HG03159 (cell line): ENCODE measurements at regions not wholly inside any gene's neighbourhood (a gene's known extent, or its start where the extent isn't known, plus 50 kb on each side); places are given as distances from the start of the nearest gene placed in this dataset.

Source experiments
- ATAC-seq: cut with Tn5 transposase; IDR thresholded peaks from one replicate; pipeline ENCODE4 v1.9.1; 2021; ENCODE audit warnings: mild to moderate bottlenecking, moderate library complexity; ENCODE audit not compliant: unreplicated experiment

GRCh38 chr2:52886556-52886955, 881.0 kb upstream of the CHAC2 start:
- ATAC-seq, result no peak

DNA sequence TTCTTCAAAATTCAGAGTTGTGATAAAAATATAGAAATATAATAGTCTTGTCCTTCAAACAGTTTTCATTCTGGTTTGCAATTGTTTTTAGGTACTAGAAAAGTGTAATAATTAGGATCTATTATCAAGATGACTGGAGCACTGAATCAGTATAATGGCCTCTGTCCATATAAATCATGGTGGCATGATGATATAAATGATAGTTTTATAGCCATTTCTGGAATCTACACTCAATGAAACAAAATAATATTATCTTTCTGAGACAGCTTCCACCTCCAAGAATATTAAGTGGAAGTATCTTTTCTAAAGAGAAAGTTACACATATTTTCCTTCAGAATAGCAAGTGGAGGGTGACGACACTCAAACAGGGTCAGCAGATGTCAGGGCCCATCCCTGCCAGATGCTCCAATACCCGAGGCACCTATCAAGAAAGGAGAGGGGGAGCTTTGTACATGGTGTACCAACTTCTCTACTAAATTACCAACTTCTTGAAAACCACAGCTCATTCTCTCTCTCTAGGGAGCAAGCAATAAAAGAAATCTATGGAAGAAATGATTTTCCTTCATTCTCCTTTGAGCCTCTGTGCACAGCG, 882.7 kb upstream of the CHAC2 start:
- no peak for ATAC-seq

DNA sequence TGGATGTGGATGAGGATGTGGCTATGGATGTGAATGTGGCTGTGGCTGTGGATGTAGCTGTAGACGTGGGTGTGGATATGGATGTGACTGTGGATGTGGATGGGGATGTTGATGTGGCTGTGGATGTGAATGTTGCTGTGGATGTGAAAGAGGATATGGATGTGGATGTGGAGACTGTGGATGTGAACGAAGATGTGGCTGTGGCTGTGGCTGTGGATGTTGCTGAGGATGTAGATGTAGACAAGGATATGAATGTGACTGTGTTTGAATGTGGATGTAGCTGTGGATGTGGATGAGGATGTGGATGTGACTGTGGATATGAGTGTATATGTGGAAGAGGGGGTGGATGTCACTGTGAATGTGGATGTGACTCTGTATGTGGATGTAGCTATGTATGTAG, 884.6 kb upstream of the CHAC2 start:
- no peak for ATAC-seq

GRCh38 chr2:52881606-52882005, 886.0 kb upstream of the CHAC2 start:
- no peak for ATAC-seq

DNA sequence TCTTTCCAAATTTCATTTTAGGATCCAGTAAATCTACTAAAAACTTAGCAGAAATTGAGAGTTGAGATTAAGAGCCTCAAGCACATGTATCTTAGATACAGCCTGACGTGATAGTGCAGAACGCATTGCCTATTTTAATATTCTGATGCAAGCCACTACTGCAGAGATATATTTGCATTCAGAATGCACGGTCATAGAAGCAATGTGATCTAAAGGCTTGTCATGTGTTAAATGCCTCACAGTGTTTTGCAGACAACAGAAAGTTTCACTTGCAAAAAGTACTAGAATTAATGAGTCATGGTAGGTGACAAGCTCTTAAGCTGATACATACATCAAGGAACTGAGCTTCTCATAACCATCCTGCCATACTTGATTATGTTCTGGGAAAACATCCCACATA, 886.7 kb upstream of the CHAC2 start:
- no peak for ATAC-seq

GRCh38 chr2:52879561-52879960, 888.0 kb upstream of the CHAC2 start:
- no peak for ATAC-seq

DNA sequence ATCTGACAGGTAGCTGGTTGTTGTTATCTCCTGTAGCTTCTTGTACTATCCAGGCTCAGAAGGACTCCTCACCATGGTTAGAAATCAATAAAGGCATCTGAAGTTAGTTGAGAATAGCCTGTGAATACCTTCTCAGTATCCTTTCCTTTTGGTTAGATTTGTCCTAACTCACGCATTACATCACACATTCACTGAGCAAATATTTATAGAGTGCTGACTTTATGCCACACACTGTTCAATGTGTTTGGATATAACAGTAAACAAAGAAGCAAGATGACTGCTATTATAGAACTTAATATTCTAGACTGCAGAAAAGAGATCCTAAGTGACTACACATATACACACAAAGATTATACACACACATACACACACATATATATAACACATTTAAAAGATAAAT, 889.9 kb upstream of the CHAC2 start:
- no peak for ATAC-seq

DNA sequence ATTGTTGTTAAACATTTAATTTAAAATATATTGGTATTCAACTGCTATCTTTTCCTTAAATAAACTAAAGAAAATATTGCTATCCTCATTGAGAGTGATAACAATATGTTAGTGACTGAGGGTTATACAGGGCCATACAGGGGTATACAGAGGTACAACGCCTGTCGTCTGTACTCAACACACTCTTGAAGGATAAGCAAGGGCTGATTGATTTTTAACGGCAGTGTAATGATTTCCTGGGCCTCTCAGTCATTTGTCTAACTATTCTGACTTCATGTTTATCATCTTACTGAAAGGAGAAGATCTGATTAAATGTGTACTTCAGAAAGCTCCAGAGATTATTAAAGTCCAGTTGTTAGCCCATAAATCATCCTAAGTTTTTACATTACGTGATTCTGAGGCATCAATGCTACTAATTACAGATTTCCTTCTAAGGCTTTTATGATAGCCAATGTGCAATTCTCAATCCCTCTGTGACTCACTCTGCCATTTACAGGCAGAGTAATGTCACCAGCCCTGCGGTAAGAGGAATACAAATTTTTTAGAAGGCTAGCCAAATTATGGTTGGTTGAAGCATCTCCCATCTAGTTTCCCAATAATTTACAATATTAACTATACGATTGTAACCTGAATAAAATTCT, 893.0 kb upstream of the CHAC2 start:
- no peak for ATAC-seq

DNA sequence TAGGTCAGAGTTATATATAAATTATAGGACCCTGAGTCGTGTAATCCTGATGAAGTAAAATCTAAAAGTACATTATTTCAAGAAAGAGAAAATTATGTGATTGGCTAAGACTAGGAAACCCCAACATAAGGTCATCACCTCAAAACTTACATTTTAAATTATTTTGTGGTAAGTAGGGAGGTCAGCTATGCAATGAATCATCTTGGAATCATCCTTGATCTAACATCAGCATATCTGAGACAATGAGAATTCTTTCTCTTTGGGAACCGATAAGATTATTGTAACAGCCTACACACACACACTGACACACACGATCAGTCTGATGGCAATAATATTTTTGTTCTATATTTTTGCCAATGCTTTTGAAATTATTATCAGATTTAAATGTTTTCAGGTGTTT, 904.8 kb upstream of the CHAC2 start:
- ATAC-seq, result no peak

GRCh38 chr2:52861596-52861995, 906.0 kb upstream of the CHAC2 start:
- no peak for ATAC-seq

- ATAC-seq, result no peak
Observed at GRCh38 chr2:52859065-52859464, 908.5 kb upstream of the CHAC2 start.

DNA sequence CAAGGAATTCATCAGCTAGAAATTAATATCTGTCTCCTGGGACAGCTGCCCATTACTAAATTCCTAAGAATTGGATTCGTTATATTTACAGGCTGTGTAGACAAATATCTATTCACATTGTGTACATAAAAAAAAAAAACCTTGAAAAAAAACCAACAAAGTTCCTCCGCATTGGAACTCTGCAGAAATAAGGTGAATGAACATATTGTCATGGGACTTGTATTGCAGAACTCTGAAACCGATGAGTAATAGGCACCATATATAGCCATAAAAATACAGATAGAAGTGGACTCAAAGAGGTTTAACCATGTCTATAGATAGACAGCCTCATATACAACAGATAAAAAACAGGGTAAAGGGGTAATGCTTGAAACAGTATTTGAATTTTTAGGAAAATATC, 909.9 kb upstream of the CHAC2 start:
- ATAC-seq, result no peak

DNA sequence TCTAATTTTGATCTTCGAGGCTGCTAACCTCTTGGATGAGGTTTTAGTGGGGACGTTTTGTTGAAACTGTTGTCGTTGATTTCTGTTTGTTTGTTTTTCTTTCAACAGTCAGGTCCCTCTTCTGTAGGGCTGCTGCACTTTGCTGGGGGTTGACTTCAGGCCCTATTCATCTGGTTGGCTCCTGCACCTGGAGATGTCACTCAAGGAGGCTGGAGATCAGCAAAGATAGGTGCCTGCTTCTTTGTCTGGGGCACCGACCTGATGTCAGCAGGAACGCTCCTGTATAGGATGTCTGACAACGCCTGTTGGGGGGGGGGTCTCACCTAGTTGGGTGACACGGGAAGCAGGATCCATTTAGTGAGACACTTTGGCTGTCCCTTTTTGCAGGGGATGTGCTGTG, 915.6 kb upstream of the CHAC2 start:
- no peak for ATAC-seq

- no peak for ATAC-seq
Observed at GRCh38 chr2:52844701-52845423, 922.7 kb upstream of the CHAC2 start.

DNA sequence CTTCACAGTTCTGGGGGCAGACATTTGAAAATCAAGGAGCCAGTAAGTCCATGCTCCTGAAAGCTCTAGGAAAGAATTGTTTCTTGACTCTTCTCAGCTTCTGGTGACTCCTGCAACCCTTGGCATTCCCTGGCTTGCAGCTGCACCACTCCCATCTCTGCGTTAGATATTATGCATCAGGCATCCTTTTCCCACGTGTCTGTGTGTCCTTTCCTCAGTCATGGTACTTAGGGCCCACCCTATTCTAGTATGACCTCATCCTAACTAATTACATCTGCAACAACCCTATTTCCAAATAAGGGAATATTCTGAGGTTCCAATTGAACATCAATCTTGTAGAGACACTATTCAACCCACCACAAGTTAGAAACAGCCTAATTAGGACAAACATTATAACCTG, 931.7 kb upstream of the CHAC2 start:
- ATAC-seq, result no peak

GRCh38 chr2:52831216-52831615, 936.4 kb upstream of the CHAC2 start:
- no peak for ATAC-seq

GRCh38 chr2:52828112-52828511, 939.5 kb upstream of the CHAC2 start:
- ATAC-seq, result no peak

DNA sequence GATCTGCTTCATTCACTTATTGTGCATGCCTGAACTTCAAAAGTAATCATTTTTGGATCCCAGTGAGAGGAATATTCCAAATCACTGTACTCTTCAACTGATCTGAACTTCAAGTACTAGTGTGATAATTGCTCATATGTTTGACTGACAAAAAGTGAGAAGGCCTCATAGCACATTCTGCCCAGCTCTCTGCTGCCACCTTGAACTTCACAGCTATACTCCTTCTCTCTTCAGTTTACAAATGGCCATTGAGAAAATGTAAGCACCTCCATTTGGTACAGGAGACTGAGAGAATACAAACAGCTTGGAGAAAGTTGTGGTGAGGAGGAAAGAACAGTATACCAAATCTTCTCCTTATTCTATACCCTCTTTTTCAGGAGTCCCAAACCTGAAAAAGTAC, 946.0 kb upstream of the CHAC2 start:
- no peak for ATAC-seq

GRCh38 chr2:52818958-52819357, 948.6 kb upstream of the CHAC2 start:
- no peak for ATAC-seq

DNA sequence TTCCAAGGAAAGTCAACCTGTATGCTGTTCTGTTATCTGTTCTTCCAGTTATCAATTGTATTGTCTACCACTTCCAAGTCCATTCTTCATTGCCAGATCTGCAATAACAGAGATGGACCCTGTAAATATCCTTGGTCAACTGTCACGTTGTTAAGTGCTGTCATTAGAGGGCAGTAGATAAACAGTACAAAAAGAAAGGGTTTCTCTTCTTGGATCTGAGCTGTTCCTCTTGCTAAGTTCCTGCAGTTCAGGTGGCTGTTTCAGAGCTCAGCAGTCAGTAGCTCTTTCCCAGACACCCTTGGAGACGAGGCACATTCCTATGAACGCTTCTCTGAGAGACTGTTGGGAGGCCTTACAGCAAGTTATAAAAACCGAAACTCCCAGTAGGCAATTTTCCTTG, 957.1 kb upstream of the CHAC2 start:
- no peak for ATAC-seq

- no peak for ATAC-seq
Observed at GRCh38 chr2:52805901-52806410, 961.6 kb upstream of the CHAC2 start.

- no peak for ATAC-seq
Observed at GRCh38 chr2:52794581-52794980, 973.0 kb upstream of the CHAC2 start.
